ENCODE measurements at regions not wholly inside any gene's neighbourhood (a gene's known extent, or its start where the extent isn't known, plus 50 kb on each side); places are given as distances from the start of the nearest gene placed in this dataset.

- Mint-ChIP-seq H3K4me3 (no peak overlapping the region), H3K27ac (no peak overlapping the region), H3K9me3 (peaks cover 6% of the 10 kb centered on the region), H3K27me3 (no peaks in the 10 kb centered on the region), H3K36me3 (no peaks in the 10 kb centered on the region), H3K4me1 (ENCODE audit: unreplicated experiment) (peaks cover 7% of the 10 kb centered on the region)
- TF ChIP-seq CTCF (conservative IDR thresholded peaks at IDR 0.05) = no peak
- DNase-seq (ENCODE audit: extremely low spot score, unreplicated experiment) = no peak
Observed at GRCh38 chr18:5787936-5788335, 107.4 kb downstream of the TMEM200C start.

- H3K27me3 Mint-ChIP-seq = no peaks in the 10 kb centered on the region
Observed at GRCh38 chr18:5779922-5780321, 115.4 kb downstream of the TMEM200C start.

GRCh38 chr18:5772306-5773105, 122.8 kb downstream of the TMEM200C start:
- Mint-ChIP-seq H3K4me3 (peak overlapping the region; percentile 58), H3K9me3 (no peaks in the 10 kb centered on the region), H3K27me3 (peaks cover 15% of the 10 kb centered on the region), H3K36me3 (no peaks in the 10 kb centered on the region), H3K4me1 (ENCODE audit: unreplicated experiment) (peaks cover 12% of the 10 kb centered on the region), H3K27ac (no peak overlapping the region)
- no peak for TF ChIP-seq CTCF (conservative IDR thresholded peaks at IDR 0.05)
- DNase-seq (ENCODE audit: extremely low spot score, unreplicated experiment) = no peak

More at GRCh38 chr18:5779922-5780321, 115.4 kb downstream of the TMEM200C start:
- Mint-ChIP-seq H3K4me1 (ENCODE audit: unreplicated experiment) (no peaks in the 10 kb centered on the region), H3K9me3 (no peaks in the 10 kb centered on the region), H3K36me3 (no peaks in the 10 kb centered on the region), H3K27ac (no peak overlapping the region), H3K4me3 (no peak overlapping the region)
- DNase-seq (ENCODE audit: extremely low spot score, unreplicated experiment) = no peak
- TF ChIP-seq CTCF (conservative IDR thresholded peaks at IDR 0.05) = no peak

- DNase-seq (ENCODE audit: extremely low spot score, unreplicated experiment) = no peak
- TF ChIP-seq CTCF (conservative IDR thresholded peaks at IDR 0.05) = no peak
- peaks cover 12% of the 10 kb centered on the region for H3K4me1 Mint-ChIP-seq (ENCODE audit: unreplicated experiment)
- H3K27me3 Mint-ChIP-seq = peaks cover 19% of the 10 kb centered on the region
- no peak overlapping the region for H3K27ac Mint-ChIP-seq
- H3K9me3 Mint-ChIP-seq = no peaks in the 10 kb centered on the region
- no peak overlapping the region for H3K4me3 Mint-ChIP-seq
- no peaks in the 10 kb centered on the region for H3K36me3 Mint-ChIP-seq
Observed at GRCh38 chr18:5771343-5771742, 124.0 kb downstream of the TMEM200C start.

- no peak overlapping the region for H3K27ac Mint-ChIP-seq
- no peak overlapping the region for H3K4me3 Mint-ChIP-seq
- H3K36me3 Mint-ChIP-seq = no peaks in the 10 kb centered on the region
- peaks cover 19% of the 10 kb centered on the region for H3K27me3 Mint-ChIP-seq
- no peaks in the 10 kb centered on the region for H3K9me3 Mint-ChIP-seq
- TF ChIP-seq CTCF (conservative IDR thresholded peaks at IDR 0.05) = no peak
- DNase-seq (ENCODE audit: extremely low spot score, unreplicated experiment) = no peak
- H3K4me1 Mint-ChIP-seq (ENCODE audit: unreplicated experiment) = peaks cover 12% of the 10 kb centered on the region
Observed at GRCh38 chr18:5770176-5770575, 125.1 kb downstream of the TMEM200C start.
